ENCODE measurements at regions not wholly inside any gene's neighbourhood (a gene's known extent, or its start where the extent isn't known, plus 50 kb on each side); places are given as distances from the start of the nearest gene placed in this dataset.

DNA sequence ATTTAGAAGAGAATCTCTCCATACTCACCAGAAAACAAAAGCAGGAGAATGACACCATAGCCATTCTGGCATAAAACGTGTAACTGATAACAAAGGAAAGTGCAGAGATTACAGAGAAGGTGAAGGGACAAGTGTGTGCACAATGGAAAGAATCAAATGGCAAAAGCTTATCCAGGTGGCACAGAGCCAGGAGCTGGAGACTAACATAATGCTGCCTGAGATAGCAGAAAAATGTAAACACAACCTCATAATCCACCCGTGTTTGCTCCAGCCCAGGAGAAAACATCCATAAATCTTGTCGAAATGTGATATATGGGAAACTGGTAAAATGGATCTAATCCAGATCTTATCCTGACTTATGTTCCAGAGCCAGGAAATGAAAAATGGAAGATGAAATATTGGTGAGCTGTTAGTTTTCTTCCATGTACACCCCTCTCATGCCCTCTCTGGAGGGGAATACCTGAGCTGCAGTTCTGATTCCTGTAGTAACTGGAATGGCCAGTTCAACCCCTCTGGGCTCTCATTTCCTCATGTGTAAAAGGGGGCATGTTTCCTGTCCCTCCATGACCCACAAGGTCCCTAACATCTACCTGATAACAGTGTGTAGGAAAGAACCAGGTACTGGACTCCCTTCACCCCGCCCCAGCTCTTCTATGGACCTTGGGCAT lies 212.3 kb upstream of the DAPK1 start:
- no peaks in the 10 kb centered on the region for H3K36me3 Mint-ChIP-seq
- no peaks in the 10 kb centered on the region for H3K4me1 Mint-ChIP-seq
- H3K9me3 Mint-ChIP-seq: no peaks in the 10 kb centered on the region
- H3K27ac Mint-ChIP-seq: no peak overlapping the region
- no peak overlapping the region for H3K4me3 Mint-ChIP-seq
- no peak for ATAC-seq
- no peaks in the 10 kb centered on the region for H3K27me3 Mint-ChIP-seq

DNA sequence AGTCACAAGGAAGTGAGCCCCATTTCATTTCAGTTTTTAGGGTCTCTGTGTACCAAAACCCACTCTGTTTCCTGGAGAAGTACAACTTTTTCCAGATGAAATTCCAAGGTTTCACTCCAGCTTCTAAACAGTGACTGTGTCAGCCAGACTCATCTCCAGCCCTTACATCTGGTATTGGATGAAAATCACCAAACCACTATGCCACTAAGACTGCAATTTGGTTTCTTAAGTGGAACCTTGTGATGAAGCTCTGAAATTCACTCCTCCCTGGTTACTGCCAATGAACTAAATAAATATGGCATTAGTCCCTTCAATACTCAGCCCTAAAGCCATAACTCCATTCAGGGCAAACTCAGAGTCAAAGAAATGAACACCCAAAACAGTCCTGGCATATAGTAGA lies 211.2 kb upstream of the DAPK1 start:
- Mint-ChIP-seq H3K4me3 (no peak overlapping the region), H3K4me1 (no peaks in the 10 kb centered on the region), H3K36me3 (no peaks in the 10 kb centered on the region), H3K27me3 (no peaks in the 10 kb centered on the region), H3K9me3 (no peaks in the 10 kb centered on the region), H3K27ac (no peak overlapping the region)
- ATAC-seq: no peak

- no peaks in the 10 kb centered on the region for H3K36me3 Mint-ChIP-seq
- H3K4me1 Mint-ChIP-seq: no peaks in the 10 kb centered on the region
- H3K27me3 Mint-ChIP-seq: no peaks in the 10 kb centered on the region
- no peak for ATAC-seq
- H3K9me3 Mint-ChIP-seq: peaks cover 3% of the 10 kb centered on the region
- no peak overlapping the region for H3K4me3 Mint-ChIP-seq
- no peak overlapping the region for H3K27ac Mint-ChIP-seq
Measured at GRCh38 chr9:87290241-87291052, 207.2 kb upstream of the DAPK1 start.

- Mint-ChIP-seq H3K4me1 (no peaks in the 10 kb centered on the region), H3K27ac (no peak overlapping the region), H3K4me3 (no peak overlapping the region), H3K9me3 (peaks cover 3% of the 10 kb centered on the region), H3K36me3 (no peaks in the 10 kb centered on the region), H3K27me3 (no peaks in the 10 kb centered on the region)
- ATAC-seq: no peak
Measured at GRCh38 chr9:87292449-87293191, 205.0 kb upstream of the DAPK1 start.

DNA sequence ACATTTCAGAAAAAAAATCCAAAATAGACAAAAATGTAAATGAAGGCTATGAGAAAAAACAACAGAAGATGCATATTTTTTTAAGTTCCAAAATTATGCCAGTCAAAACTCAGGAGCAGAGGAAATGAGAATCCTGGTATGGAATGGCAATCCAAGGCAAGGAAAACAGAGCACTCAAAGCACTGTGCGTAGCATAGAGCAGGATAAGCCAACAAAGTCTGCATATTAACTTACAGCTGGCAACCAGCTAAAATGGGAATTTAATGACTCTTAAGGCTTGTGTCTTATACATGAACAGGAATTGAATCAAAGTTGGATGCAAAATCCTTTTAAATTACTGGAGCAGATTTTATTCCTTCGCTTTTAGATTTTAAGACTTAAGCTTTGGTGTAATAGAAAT lies 203.5 kb upstream of the DAPK1 start:
- Mint-ChIP-seq H3K27ac (no peak overlapping the region), H3K27me3 (no peaks in the 10 kb centered on the region), H3K36me3 (no peaks in the 10 kb centered on the region), H3K4me1 (no peaks in the 10 kb centered on the region), H3K9me3 (peaks cover 3% of the 10 kb centered on the region), H3K4me3 (no peak overlapping the region)
- ATAC-seq: no peak

DNA sequence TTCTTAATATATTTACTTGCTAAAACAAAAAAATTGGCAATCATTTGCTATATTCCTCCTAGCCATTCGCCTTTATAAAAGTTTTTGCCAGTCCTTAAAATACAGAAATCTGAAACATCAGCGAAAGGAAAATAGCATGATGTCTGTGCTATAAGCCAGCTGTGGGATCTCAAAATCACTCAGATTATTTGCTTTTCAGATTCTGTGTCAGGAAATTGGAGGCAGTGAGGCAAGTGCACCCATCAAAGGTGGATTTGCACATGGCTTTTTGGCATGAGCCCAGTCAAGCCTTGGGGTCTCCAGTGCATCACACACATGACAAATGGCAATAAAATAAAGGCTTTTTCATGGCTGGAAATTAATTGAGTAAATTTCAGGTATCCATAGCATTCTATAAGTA lies 196.8 kb upstream of the DAPK1 start:
- no peaks in the 10 kb centered on the region for H3K9me3 Mint-ChIP-seq
- H3K36me3 Mint-ChIP-seq: no peaks in the 10 kb centered on the region
- H3K4me1 Mint-ChIP-seq: no peaks in the 10 kb centered on the region
- H3K4me3 Mint-ChIP-seq: no peak overlapping the region
- ATAC-seq: no peak
- H3K27ac Mint-ChIP-seq: no peak overlapping the region
- no peaks in the 10 kb centered on the region for H3K27me3 Mint-ChIP-seq

- H3K4me1 Mint-ChIP-seq: no peaks in the 10 kb centered on the region
- H3K36me3 Mint-ChIP-seq: no peaks in the 10 kb centered on the region
- no peak for ATAC-seq
- no peaks in the 10 kb centered on the region for H3K9me3 Mint-ChIP-seq
- H3K27me3 Mint-ChIP-seq: no peaks in the 10 kb centered on the region
- no peak overlapping the region for H3K27ac Mint-ChIP-seq
- no peak overlapping the region for H3K4me3 Mint-ChIP-seq
Measured at GRCh38 chr9:87301371-87301770, 196.3 kb upstream of the DAPK1 start.

DNA sequence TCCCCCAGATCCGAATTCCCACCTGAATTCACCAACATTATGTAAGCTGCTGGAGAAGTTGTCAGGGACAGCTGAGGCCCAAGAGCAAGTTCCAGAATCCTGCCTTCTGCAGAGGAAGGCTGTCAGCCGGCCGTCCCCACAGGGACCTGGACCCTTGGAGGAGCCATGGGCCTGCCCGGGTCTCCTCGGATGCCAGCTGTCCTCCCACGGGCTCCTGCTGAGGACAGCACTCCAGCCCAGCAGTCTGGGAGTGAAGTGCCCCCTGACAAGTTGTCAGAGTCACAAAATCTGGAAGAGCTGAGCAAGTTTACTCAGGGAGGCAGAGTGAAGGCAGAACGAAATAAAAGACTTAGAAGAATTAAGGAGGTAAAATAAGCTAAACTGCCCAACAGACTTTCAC lies 192.5 kb upstream of the DAPK1 start:
- no peak for ATAC-seq
- Mint-ChIP-seq H3K4me3 (no peak overlapping the region), H3K36me3 (no peaks in the 10 kb centered on the region), H3K27ac (no peak overlapping the region), H3K27me3 (no peaks in the 10 kb centered on the region), H3K4me1 (no peaks in the 10 kb centered on the region), H3K9me3 (no peaks in the 10 kb centered on the region)

DNA sequence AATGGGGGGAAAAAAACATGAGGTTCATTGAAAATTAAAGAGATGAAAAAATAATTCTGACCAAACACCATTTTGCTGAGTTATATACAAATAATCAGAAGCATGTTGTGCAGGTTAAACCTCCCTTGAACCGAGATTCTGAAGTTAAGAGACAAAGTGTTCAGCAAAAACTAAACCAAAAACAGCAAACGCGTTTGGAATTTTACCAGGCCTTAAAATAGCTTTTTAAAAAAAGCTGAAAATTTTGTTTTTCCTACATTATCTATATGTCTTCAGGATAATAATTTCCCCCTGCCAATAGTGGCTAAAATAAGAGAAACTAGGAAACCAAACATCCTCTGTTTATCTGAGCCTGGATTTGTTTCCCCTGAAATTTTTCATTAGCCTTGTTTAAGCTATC lies 191.7 kb upstream of the DAPK1 start:
- no peaks in the 10 kb centered on the region for H3K36me3 Mint-ChIP-seq
- H3K4me3 Mint-ChIP-seq: no peak overlapping the region
- ATAC-seq: no peak
- no peak overlapping the region for H3K27ac Mint-ChIP-seq
- no peaks in the 10 kb centered on the region for H3K4me1 Mint-ChIP-seq
- no peaks in the 10 kb centered on the region for H3K27me3 Mint-ChIP-seq
- H3K9me3 Mint-ChIP-seq: no peaks in the 10 kb centered on the region

DNA sequence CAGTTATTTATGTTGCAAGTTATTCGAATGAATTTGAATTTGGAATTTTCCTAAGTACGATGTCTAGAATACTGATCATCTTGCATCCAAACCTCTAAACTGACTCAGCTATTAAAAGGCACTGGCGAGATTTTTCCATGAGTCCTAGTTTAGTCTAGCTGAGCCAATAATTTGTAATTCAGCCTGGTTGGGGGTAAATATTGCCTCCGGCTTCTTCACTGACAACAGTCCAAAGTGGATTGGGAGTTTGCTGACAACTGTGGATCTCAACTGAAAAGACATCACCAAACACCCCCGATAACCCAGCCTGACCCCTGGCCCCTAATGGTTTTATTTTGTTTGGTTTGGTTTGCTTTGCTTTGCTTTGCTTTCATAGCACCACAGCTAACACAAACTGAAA lies 189.8 kb upstream of the DAPK1 start:
- Mint-ChIP-seq H3K36me3 (no peaks in the 10 kb centered on the region), H3K9me3 (no peaks in the 10 kb centered on the region), H3K27ac (no peak overlapping the region), H3K4me3 (no peak overlapping the region), H3K4me1 (no peaks in the 10 kb centered on the region), H3K27me3 (no peaks in the 10 kb centered on the region)
- no peak for ATAC-seq

- H3K4me3 Mint-ChIP-seq: no peak overlapping the region
- no peak for ATAC-seq
- no peak overlapping the region for H3K27ac Mint-ChIP-seq
- H3K4me1 Mint-ChIP-seq: no peaks in the 10 kb centered on the region
- no peaks in the 10 kb centered on the region for H3K27me3 Mint-ChIP-seq
- no peaks in the 10 kb centered on the region for H3K36me3 Mint-ChIP-seq
- peaks cover 2% of the 10 kb centered on the region for H3K9me3 Mint-ChIP-seq
Measured at GRCh38 chr9:87309236-87309635, 188.4 kb upstream of the DAPK1 start.

DNA sequence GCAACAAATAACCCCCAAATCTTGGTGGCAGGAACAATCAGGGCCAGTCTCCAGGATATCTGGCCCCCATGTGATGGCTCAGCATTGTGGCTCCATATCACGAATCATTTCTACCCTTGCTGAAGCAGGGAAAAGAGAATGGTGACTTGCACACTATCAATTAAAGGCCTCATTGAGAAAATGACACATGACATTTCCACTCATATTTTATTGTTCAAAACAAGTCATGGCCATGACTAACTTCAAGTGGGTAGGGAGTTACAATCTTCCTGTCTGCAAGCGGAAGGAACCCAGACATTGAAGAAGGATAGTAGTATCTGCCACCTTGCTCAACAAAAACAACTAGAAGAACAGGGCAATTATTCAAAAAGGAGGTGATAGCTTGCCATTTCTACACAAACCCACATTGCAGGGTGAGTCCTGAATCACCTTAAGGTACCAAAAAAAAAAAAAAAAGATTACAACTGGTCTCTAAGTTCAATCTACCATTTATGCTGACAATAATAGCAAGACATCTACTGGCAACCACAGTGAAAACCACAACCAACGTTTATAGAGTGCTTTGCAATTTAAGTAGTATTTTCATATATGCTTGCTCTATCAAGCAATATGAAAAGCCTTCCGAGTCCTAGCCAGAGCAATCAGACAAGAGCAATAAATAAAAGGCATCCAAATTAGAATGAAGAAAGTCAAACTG lies 186.7 kb upstream of the DAPK1 start:
- Mint-ChIP-seq H3K4me3 (no peak overlapping the region), H3K27me3 (no peaks in the 10 kb centered on the region), H3K4me1 (no peaks in the 10 kb centered on the region), H3K36me3 (no peaks in the 10 kb centered on the region), H3K9me3 (peaks cover 6% of the 10 kb centered on the region), H3K27ac (no peak overlapping the region)
- ATAC-seq: no peak

DNA sequence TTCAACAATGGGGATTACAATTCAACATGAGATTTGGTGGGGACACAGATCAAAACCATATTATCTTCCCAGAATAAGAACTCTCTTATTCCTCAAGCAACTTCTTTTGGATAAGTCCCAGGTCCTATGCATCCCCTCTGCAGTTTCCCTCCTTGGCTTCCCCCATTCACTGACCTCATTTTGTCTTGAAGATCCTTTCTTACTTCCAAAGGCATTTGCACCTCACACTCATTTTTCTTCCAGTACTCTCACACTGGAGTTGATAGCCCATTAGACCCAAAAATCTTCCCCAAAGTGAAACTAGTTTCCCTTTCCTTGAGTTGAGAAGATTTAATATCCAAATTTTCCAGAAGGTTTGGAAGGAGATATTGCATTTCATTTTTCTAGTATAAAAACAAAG lies 178.0 kb upstream of the DAPK1 start:
- H3K4me1 Mint-ChIP-seq: no peaks in the 10 kb centered on the region
- no peaks in the 10 kb centered on the region for H3K36me3 Mint-ChIP-seq
- ATAC-seq: no peak
- no peak overlapping the region for H3K4me3 Mint-ChIP-seq
- no peak overlapping the region for H3K27ac Mint-ChIP-seq
- no peaks in the 10 kb centered on the region for H3K27me3 Mint-ChIP-seq
- H3K9me3 Mint-ChIP-seq: peaks cover 3% of the 10 kb centered on the region

- Mint-ChIP-seq H3K4me1 (no peaks in the 10 kb centered on the region), H3K4me3 (no peak overlapping the region), H3K9me3 (peaks cover 3% of the 10 kb centered on the region), H3K36me3 (no peaks in the 10 kb centered on the region), H3K27ac (no peak overlapping the region), H3K27me3 (no peaks in the 10 kb centered on the region)
- ATAC-seq: no peak
Measured at GRCh38 chr9:87320146-87320884, 177.4 kb upstream of the DAPK1 start.
